ENCODE measurements at regions not wholly inside any gene's neighbourhood (a gene's known extent, or its start where the extent isn't known, plus 50 kb on each side); places are given as distances from the start of the nearest gene placed in this dataset.
"Not testable (repeated sequence)": the region's sequence is repeated elsewhere in the genome, so short reads cannot be mapped to it uniquely, and the experiment has no call there.

GRCh38 chr2:94758546-94758945 lies 112.7 kb upstream of the TEKT4 start:
- H3K4me3 ChIP-seq (ENCODE audit: low read depth, low read length) = no peak overlapping the region
- TF ChIP-seq, protein P1, sequence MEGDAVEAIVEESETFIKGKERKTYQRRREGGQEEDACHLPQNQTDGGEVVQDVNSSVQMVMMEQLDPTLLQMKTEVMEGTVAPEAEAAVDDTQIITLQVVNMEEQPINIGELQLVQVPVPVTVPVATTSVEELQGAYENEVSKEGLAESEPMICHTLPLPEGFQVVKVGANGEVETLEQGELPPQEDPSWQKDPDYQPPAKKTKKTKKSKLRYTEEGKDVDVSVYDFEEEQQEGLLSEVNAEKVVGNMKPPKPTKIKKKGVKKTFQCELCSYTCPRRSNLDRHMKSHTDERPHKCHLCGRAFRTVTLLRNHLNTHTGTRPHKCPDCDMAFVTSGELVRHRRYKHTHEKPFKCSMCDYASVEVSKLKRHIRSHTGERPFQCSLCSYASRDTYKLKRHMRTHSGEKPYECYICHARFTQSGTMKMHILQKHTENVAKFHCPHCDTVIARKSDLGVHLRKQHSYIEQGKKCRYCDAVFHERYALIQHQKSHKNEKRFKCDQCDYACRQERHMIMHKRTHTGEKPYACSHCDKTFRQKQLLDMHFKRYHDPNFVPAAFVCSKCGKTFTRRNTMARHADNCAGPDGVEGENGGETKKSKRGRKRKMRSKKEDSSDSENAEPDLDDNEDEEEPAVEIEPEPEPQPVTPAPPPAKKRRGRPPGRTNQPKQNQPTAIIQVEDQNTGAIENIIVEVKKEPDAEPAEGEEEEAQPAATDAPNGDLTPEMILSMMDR (IDR thresholded peaks at IDR 0.05; ENCODE audit: insufficient read depth, low read depth, low read length) = no peak
- DNase-seq (ENCODE audit: low read depth) = no peak

DNA sequence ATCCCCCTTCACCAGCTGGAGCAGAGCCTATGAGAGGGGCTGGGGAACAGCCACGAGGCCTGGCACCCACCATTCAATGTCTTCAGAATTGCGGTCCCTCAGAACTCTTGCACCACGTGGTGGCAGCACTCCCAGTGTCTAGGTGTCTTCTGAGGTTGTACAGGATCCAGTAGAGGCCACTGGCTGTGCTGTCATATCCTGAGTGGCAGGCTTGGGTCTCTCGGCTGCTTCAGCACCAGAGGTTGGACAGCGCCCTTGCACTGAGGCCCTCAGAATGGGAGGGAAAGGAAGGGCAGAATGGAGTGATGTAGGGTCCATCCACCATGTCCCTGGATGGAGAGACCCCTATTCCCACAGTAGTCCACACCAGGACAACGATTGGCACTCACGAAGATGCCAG lies 112.0 kb upstream of the TEKT4 start:
- DNase-seq (ENCODE audit: low read depth) = no peak
- TF ChIP-seq, protein P1 (IDR thresholded peaks at IDR 0.05; ENCODE audit: insufficient read depth, low read depth, low read length) = no peak
- no peak overlapping the region for H3K4me3 ChIP-seq (ENCODE audit: low read depth, low read length)

DNA sequence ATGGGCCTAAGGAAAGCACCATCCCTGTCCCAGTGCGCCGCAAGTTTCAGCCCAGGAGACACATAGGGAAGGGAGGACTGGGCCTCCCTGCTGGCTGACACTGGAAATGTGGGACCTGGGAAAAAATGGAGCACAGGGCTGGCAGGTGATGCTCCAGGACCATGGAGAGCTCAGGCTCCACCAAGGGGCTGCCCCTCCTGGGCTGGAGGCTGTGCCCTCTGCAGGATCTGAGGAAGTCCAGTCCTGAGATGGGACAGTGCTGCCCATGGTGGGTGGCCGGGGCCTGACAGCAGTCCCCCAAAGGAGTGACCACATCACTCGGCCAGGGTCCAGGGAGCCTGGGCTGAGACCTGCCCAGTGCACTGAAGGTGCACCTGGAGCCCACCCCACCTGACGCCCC lies 108.6 kb upstream of the TEKT4 start:
- no peak for DNase-seq (ENCODE audit: low read depth)
- H3K4me3 ChIP-seq (ENCODE audit: low read depth, low read length) = no peak overlapping the region
- TF ChIP-seq, protein P1 (IDR thresholded peaks at IDR 0.05; ENCODE audit: insufficient read depth, low read depth, low read length) = no peak

DNA sequence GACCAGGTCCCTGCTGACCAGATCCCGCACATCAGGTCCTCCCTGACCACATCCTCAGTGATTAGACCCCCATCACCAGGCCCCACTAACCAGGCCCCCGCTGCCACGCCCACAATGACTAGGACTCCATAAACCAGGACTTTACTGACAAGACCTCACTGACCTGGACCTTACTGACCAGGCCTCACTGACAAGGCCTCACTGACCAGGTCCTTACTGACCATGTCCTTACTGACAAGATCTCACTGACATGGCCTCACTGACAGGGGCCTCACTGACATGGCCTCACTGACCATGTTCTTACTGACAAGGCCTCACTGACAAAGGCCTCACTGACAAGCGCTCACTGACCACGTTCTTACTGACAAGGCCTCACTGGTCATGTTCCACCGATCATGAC lies 107.9 kb upstream of the TEKT4 start:
- DNase-seq (ENCODE audit: low read depth) = no peak
- TF ChIP-seq, protein P1 (IDR thresholded peaks at IDR 0.05; ENCODE audit: insufficient read depth, low read depth, low read length) = no peak
- no peak overlapping the region for H3K4me3 ChIP-seq (ENCODE audit: low read depth, low read length)

GRCh38 chr2:94764331-94764730 lies 106.9 kb upstream of the TEKT4 start:
- not testable (repeated sequence) for DNase-seq (ENCODE audit: low read depth); H3K4me3 ChIP-seq (ENCODE audit: low read depth, low read length)

GRCh38 chr2:94767336-94767735 lies 103.9 kb upstream of the TEKT4 start:
- DNase-seq (ENCODE audit: low read depth) = no peak
- H3K4me3 ChIP-seq (ENCODE audit: low read depth, low read length) = no peak overlapping the region
- TF ChIP-seq, protein P1 (IDR thresholded peaks at IDR 0.05; ENCODE audit: insufficient read depth, low read depth, low read length) = no peak

DNA sequence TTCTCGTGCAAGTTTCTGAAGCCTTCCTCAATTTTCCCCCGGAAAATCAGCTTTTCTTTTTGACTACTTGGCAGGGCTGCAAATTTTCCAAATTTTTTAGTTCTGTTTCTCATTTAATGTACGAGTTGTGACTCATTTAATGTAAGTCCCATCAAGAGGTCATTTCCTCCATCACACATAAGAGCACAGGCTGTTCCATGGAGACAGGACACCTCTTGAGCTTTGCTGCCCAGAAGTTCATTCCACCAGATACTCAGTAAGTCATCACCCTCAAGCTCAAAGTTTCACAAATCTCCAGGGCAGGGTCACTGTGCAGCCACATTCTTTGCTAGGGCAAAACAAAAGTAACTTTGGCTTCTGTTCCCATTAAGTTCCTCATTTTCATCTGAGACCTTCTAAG lies 101.5 kb upstream of the TEKT4 start:
- no peak for DNase-seq (ENCODE audit: low read depth)
- TF ChIP-seq, protein P1 (IDR thresholded peaks at IDR 0.05; ENCODE audit: insufficient read depth, low read depth, low read length) = no peak
- no peak overlapping the region for H3K4me3 ChIP-seq (ENCODE audit: low read depth, low read length)
